K562 (cell line): ENCODE measurements at regions not wholly inside any gene's neighbourhood (a gene's known extent, or its start where the extent isn't known, plus 50 kb on each side); places are given as distances from the start of the nearest gene placed in this dataset.

Experiments used
- MYC ChIP-seq, 2 experiments: fragments of 250-450 bp in 1 of 2; sonication (Bioruptor Pico) in 1 of 2; IDR thresholded peaks; 2 replicates each; pipeline versions ENCODE4 v1.5.1 to v1.6.1; 2012 to 2021; ENCODE audit warnings: low read depth in 2 of 2, borderline replicate concordance in 1 of 2, improper control_type of control experiment in 1 of 2, low read length in 1 of 2, mild to moderate bottlenecking in 1 of 2, moderate library complexity in 1 of 2
- ZHX1 ChIP-seq: fragments of 150-350 bp; conservative IDR thresholded peaks from 2 replicates; pipeline ENCODE4 v1.6.1; 2014; ENCODE audit warnings: low read length

GRCh38 chr22:22746061-22746962 is 101.9 kb downstream of the GGTLC2 start:
- no peak for TF ChIP-seq ZHX1
- no peak for TF ChIP-seq MYC (IDR thresholded peaks at IDR 0.05; ENCODE audit: low read depth, low read length)
- no peak for TF ChIP-seq MYC (CRISPR knock-in tag; IDR thresholded peaks at IDR 0.05; ENCODE audit: borderline replicate concordance, low read depth)
